HCT116 (cell line): ENCODE measurements at regions not wholly inside any gene's neighbourhood (a gene's known extent, or its start where the extent isn't known, plus 50 kb on each side); places are given as distances from the start of the nearest gene placed in this dataset.
A peak's percentile ranks its signal among the peaks of the same experiment; 100 is the strongest.

Experiments used
- ATAC-seq: fragments of 200-7000 bp; cut with Tn5 transposase; 2 replicates; pipeline ENCODE4 v1.9.1; 2020; ENCODE audit warnings: mild to moderate bottlenecking, moderate library complexity
- BruUV-seq: library from RNA; stranded (reverse); fragments of 400-500 nt; replicated peaks from 2 replicates; lab custom pipeline; 2021; lab: Mats Ljungman, UMichigan
- CTCF ChIA-PET: fragments of 300-600 bp; sonication (Branson Sonifier 250); formaldehyde crosslinking; loops from one replicate; lab custom pipeline; 2021; ENCODE audit warnings: antibody characterized with exemption; lab: Charles Lee
- POLR2A ChIA-PET: fragments of 300-600, 350-600 bp; sonication (Branson Sonifier 250); formaldehyde crosslinking; loops from one replicate; lab custom pipeline; 2021; ENCODE audit warnings: antibody characterized with exemption; lab: Charles Lee
- RAD21 ChIA-PET, 2 experiments: fragments of 300-600 bp; sonication (Branson Sonifier 250); formaldehyde crosslinking; loops; one replicate each; lab custom pipeline; 2023; ENCODE audit warnings: low total read pairs in 2 of 2; ENCODE audit not compliant: uncharacterized antibody in 2 of 2, unreplicated experiment in 2 of 2, low non-redundant PET in 1 of 2; lab: Charles Lee
- DNase-seq: peaks from one replicate; pipeline ENCODE4 v3.0.0-alpha.2; 2010; ENCODE audit warnings: low read depth, low spot score
- H2AFZ ChIP-seq: fragments of 200-600 bp; shearing (Covaris generic), sonication (generic); 2 replicates; pipeline ENCODE4 v1.6.1; 2017; ENCODE audit warnings: low read depth, mixed run types, mixed read lengths, antibody characterized with exemption, low read length; ENCODE audit not compliant: poor library complexity, severe bottlenecking
- H3K27ac ChIP-seq: 2 replicates; pipeline ENCODE4 v1.5.1; 2012; ENCODE audit warnings: low read depth, low read length
- H3K27me3 ChIP-seq: fragments of 200-600 bp; sonication (generic); 2 replicates; pipeline ENCODE4 v1.6.1; 2016; ENCODE audit warnings: mixed run types, low read length, mixed read lengths; ENCODE audit not compliant: insufficient read depth
- H3K36me3 ChIP-seq, 2 experiments: fragments of 200-500 bp in 1 of 2; fragments of 200-600 bp in 1 of 2; sonication (Bioruptor generic) in 1 of 2; sonication (generic) in 1 of 2; 2 replicates each; pipeline versions ENCODE4 v1.5.1 to v1.6.1; 2014 to 2016; ENCODE audit warnings: low read length in 2 of 2, inconsistent platforms in 1 of 2, mixed read lengths in 1 of 2, mixed run types in 1 of 2; ENCODE audit not compliant: insufficient read depth in 2 of 2, control insufficient read depth in 1 of 2
- H3K4me1 ChIP-seq, 2 experiments: fragments of 200-600 bp in 1 of 2; sonication (generic) in 1 of 2; 2 replicates each; pipeline versions ENCODE4 v1.5.1 to v1.6.1; 2012 to 2017; ENCODE audit warnings: low read length in 2 of 2, inconsistent platforms in 1 of 2, mild to moderate bottlenecking in 1 of 2, mixed read lengths in 1 of 2, mixed run types in 1 of 2, moderate library complexity in 1 of 2; ENCODE audit not compliant: insufficient read depth in 2 of 2, control insufficient read depth in 1 of 2
- H3K4me2 ChIP-seq: fragments of 200-600 bp; sonication (generic); 2 replicates; pipeline ENCODE4 v1.6.1; 2017; ENCODE audit warnings: mixed run types, low read length, mixed read lengths
- H3K4me3 ChIP-seq, 2 experiments: fragments of 200-600 bp in 1 of 2; sonication (generic) in 1 of 2; replicated peaks in 1 of 2; 2 replicates each; pipeline ENCODE4 v1.5.1; 2011 to 2016; ENCODE audit warnings: low read length in 2 of 2, control low read depth in 1 of 2, low read depth in 1 of 2, mild to moderate bottlenecking in 1 of 2, mixed read lengths in 1 of 2, mixed run types in 1 of 2
- H3K79me2 ChIP-seq: fragments of 200-600 bp; sonication (generic); 2 replicates; pipeline ENCODE4 v1.6.1; 2017; ENCODE audit warnings: mild to moderate bottlenecking, mixed run types, low read length, moderate library complexity, mixed read lengths; ENCODE audit not compliant: insufficient read depth
- H3K9ac ChIP-seq: fragments of 200-600 bp; sonication (generic); 2 replicates; pipeline ENCODE4 v1.6.1; 2016; ENCODE audit warnings: low read length, mixed read lengths
- H3K9me2 ChIP-seq: fragments of 200-600 bp; sonication (generic), shearing (Covaris generic); 2 replicates; pipeline ENCODE4 v1.6.1; 2017; ENCODE audit warnings: mixed run types, mild to moderate bottlenecking, moderate library complexity; ENCODE audit not compliant: insufficient read depth
- H3K9me3 ChIP-seq, 2 experiments: fragments of 200-500 bp in 1 of 2; fragments of 200-600 bp in 1 of 2; sonication (Bioruptor generic) in 1 of 2; sonication (generic) in 1 of 2; 2 replicates each; pipeline ENCODE4 v1.6.1; 2014 to 2017; ENCODE audit warnings: low read length in 2 of 2, mixed read lengths in 2 of 2, inconsistent platforms in 1 of 2, low read depth in 1 of 2, mild to moderate bottlenecking in 1 of 2, mixed run types in 1 of 2, moderate library complexity in 1 of 2; ENCODE audit not compliant: control insufficient read depth in 1 of 2, insufficient read depth in 1 of 2
- H4K20me1 ChIP-seq: fragments of 200-600 bp; sonication (generic), shearing (Covaris generic); 2 replicates; pipeline ENCODE4 v1.6.1; 2017; ENCODE audit warnings: mixed run types, mild to moderate bottlenecking, moderate library complexity; ENCODE audit not compliant: insufficient read depth
- CBX3 ChIP-seq: IDR thresholded peaks from 2 replicates; pipeline ENCODE4 v1.6.1; 2012; ENCODE audit warnings: low read depth
- CEBPB ChIP-seq: IDR thresholded peaks from 2 replicates; pipeline ENCODE4 v1.6.1; 2012; ENCODE audit warnings: low read depth
- EGR1 ChIP-seq: IDR thresholded peaks from 2 replicates; pipeline ENCODE4 v1.6.1; 2012; ENCODE audit warnings: low read depth
- EZH2phosphoT487 ChIP-seq: fragments of 200-600 bp; IDR thresholded peaks from 2 replicates; pipeline ENCODE4 v1.6.1; 2018; ENCODE audit warnings: antibody characterized with exemption, borderline replicate concordance
- FOSL1 ChIP-seq: IDR thresholded peaks from 2 replicates; pipeline ENCODE4 v1.6.1; 2012; ENCODE audit warnings: low read depth
- POLR2A ChIP-seq: IDR thresholded peaks from 2 replicates; pipeline ENCODE4 v1.7.0; 2011; ENCODE audit warnings: borderline replicate concordance; ENCODE audit not compliant: insufficient read depth, insufficient read length; ENCODE audit errors: extremely low read depth
- POLR2AphosphoS5 ChIP-seq: IDR thresholded peaks from 2 replicates; pipeline ENCODE4 v1.6.1; 2011; ENCODE audit warnings: mild to moderate bottlenecking, low read depth, low read length, moderate library complexity
- SP1 ChIP-seq: IDR thresholded peaks from 2 replicates; pipeline ENCODE4 v1.6.1; 2012; ENCODE audit warnings: low read depth
- ZFX ChIP-seq: fragments of 450-650 bp; IDR thresholded peaks from 2 replicates; pipeline ENCODE4 v1.6.1; 2017
- intact Hi-C: fragments of 100-400 bp; cut with micrococcal nuclease; formaldehyde crosslinking; loops from 2 replicates; pipeline ENCODE4 v1.10.0; 2022
- TF ChIP-seq, protein P1 (sequence below), 3 experiments: fragments of 200-600 bp in 1 of 3; sonication (generic) in 1 of 3; IDR thresholded peaks in 2 of 3; conservative IDR thresholded peaks in 1 of 3; 2 replicates each; pipeline ENCODE4 v1.5.1; 2012 to 2017; ENCODE audit warnings: low read depth in 2 of 3, low read length in 2 of 3, antibody characterized with exemption in 1 of 3, borderline replicate concordance in 1 of 3, control low read depth in 1 of 3, mild to moderate bottlenecking in 1 of 3, mixed read lengths in 1 of 3, mixed run types in 1 of 3, moderate library complexity in 1 of 3; ENCODE audit not compliant: insufficient read depth in 1 of 3

DNA sequence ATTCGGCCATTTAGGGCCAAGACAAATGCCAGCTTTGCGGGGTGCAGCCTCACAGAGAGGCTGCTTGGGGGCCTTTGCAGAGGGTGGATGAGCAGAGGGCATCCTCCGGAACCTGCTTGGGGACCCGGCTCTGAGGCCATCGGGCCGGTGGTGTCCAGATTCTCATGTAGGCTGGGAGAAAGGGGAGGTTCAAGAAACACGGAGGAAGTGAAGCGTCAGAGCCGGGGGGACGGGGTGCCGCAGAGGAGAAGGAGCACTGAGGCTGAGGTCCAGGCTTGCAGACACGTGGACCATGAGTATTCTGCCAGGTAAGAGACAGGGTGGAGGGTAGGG lies 150.7 kb upstream of the SHH start (continued):
- TF ChIP-seq SP1 (no peak), CEBPB (no peak), FOSL1 (no peak), POLR2AphosphoS5 (no peak), POLR2A (no peak), EZH2phosphoT487 (no peak), ZFX (no peak), CBX3 (no peak), EGR1 (no peak)
- TF ChIP-seq, protein P1, sequence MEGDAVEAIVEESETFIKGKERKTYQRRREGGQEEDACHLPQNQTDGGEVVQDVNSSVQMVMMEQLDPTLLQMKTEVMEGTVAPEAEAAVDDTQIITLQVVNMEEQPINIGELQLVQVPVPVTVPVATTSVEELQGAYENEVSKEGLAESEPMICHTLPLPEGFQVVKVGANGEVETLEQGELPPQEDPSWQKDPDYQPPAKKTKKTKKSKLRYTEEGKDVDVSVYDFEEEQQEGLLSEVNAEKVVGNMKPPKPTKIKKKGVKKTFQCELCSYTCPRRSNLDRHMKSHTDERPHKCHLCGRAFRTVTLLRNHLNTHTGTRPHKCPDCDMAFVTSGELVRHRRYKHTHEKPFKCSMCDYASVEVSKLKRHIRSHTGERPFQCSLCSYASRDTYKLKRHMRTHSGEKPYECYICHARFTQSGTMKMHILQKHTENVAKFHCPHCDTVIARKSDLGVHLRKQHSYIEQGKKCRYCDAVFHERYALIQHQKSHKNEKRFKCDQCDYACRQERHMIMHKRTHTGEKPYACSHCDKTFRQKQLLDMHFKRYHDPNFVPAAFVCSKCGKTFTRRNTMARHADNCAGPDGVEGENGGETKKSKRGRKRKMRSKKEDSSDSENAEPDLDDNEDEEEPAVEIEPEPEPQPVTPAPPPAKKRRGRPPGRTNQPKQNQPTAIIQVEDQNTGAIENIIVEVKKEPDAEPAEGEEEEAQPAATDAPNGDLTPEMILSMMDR (IDR thresholded peaks at IDR 0.05 in 2 of 3, conservative IDR thresholded peaks at IDR 0.05 in 1 of 3; ENCODE audit: borderline replicate concordance in 1 of 3, insufficient read depth in 1 of 3, low read depth in 2 of 3, low read length in 2 of 3) = no peak
- TF ChIP-seq, all 23 proteins: peak for 0

DNA sequence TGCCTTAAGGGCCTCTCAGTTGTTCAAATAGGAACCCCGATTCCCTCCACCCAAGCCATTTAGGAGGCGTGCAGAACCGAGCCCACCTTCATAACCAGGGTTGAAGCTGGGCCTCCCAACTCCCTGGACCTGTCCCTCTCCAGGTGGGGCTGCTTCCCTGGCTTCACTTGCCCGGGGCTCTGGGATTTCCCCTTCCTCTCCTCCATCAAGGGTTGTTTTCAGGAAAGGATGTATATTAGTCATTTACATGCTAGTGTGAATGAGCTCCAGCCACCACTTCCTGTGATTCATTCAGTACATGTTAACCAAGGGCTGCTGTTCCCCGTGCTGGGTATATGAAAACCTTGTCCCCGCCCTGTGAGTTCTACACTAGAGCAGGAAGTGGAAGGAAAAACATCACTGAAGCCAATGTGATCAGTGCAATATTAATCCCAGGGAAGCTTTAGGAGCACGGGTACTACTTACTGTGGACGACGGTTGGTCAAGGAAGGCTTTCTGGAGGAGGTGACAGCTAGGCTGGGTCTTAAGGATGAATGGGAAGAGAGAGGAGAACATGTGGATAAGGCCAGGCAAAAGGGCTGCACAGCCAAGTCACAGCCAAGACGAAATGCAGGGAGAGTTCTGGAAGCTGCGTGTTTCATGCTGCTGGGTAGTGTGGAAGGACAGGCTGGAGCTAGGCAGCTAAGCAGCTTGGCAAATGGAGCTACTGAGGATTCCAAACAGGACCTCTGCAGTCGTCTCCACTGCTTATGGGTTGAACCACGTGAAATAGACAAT lies 150.1 kb upstream of the SHH start:
- ATAC-seq = peak; percentile 46
- Histone ChIP-seq H3K9me2 (no peaks in the 10 kb centered on the region), H3K4me3 (peak overlapping the region; percentile 41 to 55), H3K27me3 (no peaks in the 10 kb centered on the region), H4K20me1 (no peaks in the 10 kb centered on the region), H2AFZ (no peak overlapping the region), H3K4me1 (peaks cover 66 to 79% of the 10 kb centered on the region in 2 experiments), H3K4me2 (peak overlapping the region; percentile 92), H3K9me3 (no peaks in the 10 kb centered on the region), H3K9ac (peak overlapping the region; percentile 76), H3K27ac (peak overlapping the region; percentile 95), H3K36me3 (no peaks in the 10 kb centered on the region), H3K79me2 (no peaks in the 10 kb centered on the region)
- ChIA-PET CTCF (interaction anchor here (1.2 kb wide), 2 partner anchors 14 to 146 kb away, joined by 3 read pairs; no protein-coding TSS in a partner anchor), POLR2A (interaction anchor here (0.6 to 3.8 kb wide), 9 partner anchors 9 to 642 kb away, joined by 3 to 37 read pairs (median 3); partner anchors contain the start of gene SHH), RAD21 (interaction anchor here (0.8 to 1.5 kb wide), 2 partner anchors 10 to 11 kb away, joined by 4 to 10 read pairs; no protein-coding TSS in a partner anchor)
- peak; percentile 84 for DNase-seq
- TF ChIP-seq POLR2A (peak; percentile 17), EZH2phosphoT487 (no peak)
- intact Hi-C loops = loop anchor here (1.0 to 10.0 kb wide), 6 partner anchors 11 to 940 kb away; partner anchors contain the start of gene RNF32
- BruUV-seq = TSS peak; percentile 68
